ENCODE measurements at regions not wholly inside any gene's neighbourhood (a gene's known extent, or its start where the extent isn't known, plus 50 kb on each side); places are given as distances from the start of the nearest gene placed in this dataset.

DNA sequence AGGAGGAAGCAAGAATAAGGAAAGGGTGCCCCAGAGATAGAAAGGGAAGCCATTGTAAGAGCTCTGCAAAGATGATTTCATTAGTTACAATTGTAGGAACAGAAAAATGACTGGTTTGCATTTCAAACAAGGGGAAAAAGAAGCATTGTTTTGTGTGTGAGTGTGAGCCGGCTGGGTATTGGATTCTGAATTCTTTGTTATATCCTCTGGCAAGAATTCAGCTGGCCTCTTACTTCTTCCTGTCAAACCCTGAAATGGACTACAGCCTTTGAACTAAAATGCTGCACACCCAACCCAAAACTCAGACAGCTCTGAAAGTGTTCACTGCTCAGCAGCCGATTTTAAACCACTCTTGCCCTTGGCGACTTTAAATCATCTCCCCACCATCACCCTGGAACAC lies 461.3 kb downstream of the PMP22 start:
- no peak for TF ChIP-seq CTCF (IDR thresholded peaks at IDR 0.05)
- no peak for TF ChIP-seq POLR2A (IDR thresholded peaks at IDR 0.05)

All from Peyer's patch (tissue), 4 donors.